HG02610 (cell line): ENCODE measurements at regions not wholly inside any gene's neighbourhood (a gene's known extent, or its start where the extent isn't known, plus 50 kb on each side); places are given as distances from the start of the nearest gene placed in this dataset.

Experiments
- ATAC-seq: cut with Tn5 transposase; IDR thresholded peaks from one replicate; pipeline ENCODE4 v1.9.1; 2021; ENCODE audit warnings: mild to moderate bottlenecking, moderate library complexity; ENCODE audit not compliant: unreplicated experiment

- ATAC-seq, result no peak
Measured at GRCh38 chr5:2027790-2028189, 145.1 kb upstream of the IRX4 start.

GRCh38 chr5:2024986-2025721, 142.4 kb upstream of the IRX4 start:
- ATAC-seq, result no peak

- no peak for ATAC-seq
Measured at GRCh38 chr5:2023196-2023595, 140.5 kb upstream of the IRX4 start.

DNA sequence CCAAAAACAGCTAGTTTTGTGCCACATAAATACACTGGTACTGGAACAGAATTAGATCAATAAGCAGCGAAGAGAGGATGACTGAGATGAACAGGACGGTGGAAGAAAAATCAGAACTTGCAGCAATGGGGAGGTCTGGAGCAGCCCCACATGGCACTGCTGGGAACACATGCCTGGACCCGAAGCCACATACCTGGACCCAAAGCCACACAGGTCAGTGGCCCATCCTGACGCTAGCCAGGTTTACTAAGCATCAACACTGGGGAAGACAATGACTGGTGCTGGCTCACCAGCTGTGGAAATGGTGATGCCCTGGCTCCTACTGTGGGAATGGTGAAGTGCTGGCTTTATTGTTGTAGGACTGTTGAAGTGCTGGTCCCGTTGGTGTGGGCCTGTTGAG, 139.7 kb upstream of the IRX4 start:
- ATAC-seq, result no peak

DNA sequence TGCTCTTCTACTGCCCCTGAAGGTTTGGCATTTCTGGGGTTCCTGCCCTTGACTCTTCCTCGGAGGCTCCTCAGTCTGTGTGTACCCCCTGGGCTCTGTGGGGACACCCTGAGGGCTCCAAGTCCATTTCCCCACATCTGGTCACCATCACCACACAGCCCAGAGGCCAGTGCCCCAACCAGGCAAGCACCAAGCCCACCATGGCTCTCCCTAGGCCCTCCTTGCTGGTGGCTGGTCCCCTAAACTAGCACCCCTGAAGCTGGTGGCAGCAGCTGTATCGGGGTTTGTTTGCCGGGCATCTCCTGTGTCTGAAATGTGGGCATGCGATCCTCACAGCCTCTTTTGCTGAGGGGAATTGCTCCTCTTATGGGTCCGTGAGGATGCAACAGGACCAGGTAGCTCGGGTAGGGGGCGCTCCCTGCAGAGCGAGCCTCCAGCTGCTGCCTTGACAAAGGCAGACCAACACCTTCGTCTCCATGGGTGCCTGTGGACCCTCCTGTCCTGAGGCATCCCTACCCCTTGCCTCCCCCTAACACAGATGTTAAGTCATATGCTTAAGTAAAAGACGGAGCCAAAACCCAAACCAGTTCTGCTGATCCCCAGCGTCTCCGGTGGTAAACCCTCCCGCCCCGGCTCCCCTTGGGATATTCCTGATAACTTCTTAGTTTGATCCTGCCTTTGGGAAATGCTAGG, 138.9 kb upstream of the IRX4 start:
- ATAC-seq, result no peak

DNA sequence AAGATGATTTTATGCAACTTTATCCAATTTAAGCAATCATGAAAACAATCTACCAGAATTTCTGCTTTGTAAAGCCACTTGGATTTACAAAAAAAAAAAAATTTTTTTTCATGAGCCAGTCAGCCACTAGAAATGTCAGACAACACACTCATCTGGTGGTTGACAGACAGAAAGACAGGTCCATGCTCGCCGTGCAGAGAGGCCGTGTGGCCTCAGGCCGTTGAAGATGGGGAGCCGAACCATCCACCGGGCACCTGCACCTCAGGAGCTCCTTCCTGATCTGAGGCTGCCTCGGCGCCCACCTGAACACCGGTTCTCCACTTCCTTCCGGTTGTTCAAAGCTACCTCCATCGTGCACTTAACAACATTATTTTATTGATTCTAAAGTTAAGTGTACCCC, 138.0 kb upstream of the IRX4 start:
- no peak for ATAC-seq

DNA sequence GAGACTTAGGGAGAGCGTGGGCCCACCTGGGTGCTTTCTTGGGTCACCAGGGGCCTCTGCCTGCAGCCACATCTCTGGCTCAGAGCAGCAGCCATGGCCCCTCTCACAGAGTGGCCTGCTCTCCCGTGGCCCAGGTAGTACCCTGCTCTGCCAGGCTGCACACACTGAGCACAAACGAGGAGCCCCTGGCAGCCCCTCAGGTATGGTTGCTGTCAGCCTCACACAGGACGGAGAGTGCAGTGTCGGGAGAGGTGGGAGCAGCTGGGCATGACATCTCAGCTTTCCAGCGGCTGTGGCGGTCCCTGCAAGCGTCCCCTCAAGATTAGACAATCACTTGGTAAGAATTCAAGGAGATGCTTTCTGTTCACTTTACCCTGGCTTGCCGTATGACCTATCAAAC, 137.0 kb upstream of the IRX4 start:
- no peak for ATAC-seq

DNA sequence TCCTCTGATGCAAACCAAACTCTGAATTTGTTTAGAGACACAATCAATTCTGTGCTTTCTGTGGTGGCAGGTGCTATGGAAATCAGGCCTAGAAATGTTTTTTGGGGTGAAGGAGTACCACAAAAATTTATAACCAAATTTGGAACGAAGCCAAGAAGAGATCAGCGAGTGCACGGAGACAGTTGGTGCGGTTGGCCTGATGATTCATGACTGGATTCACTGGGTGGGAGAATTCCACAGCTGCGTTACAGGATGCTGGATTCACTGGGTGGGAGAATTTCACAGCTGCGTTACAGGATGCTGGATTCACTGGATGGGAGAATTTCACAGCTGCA, 135.6 kb upstream of the IRX4 start:
- ATAC-seq, result no peak

DNA sequence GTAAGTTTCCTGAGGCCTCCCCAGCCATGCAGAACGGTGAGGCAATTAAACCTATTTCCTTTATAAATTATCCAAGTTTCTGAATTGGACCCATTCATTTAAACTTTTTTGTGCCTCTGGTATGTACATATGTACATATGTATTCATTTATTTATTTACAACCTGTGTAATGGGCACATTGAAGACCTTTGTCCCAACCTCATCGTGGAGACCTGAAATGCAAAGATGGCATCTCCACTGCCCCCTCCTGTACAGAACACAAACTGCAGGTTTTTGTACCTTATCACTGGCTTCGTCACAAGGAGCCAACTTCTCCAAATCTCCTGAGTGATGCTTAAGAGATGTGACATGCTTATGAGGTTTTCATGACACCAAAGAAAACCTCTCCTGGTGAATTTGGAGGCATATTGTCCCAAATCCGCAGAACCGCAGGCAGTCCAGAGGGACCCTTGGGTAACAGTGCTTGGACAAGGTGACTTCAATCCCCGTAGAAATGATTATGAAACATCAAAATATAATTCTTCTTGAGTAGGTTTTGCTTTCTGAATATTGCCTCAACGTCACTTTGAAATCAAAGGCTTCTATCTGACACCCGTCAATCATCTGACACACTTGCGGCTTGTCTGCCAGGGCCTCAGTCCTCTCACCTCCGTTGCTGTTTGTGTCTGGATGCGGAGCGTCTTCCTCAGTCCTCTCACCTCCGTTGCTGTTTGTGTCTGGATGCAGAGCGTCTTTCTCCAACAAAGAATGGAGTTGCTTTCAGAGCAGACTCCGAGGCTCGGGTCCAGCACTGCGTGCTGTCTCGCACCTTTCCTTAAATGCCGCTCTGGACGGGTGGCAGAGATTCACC, 135.0 kb upstream of the IRX4 start:
- ATAC-seq, result no peak

DNA sequence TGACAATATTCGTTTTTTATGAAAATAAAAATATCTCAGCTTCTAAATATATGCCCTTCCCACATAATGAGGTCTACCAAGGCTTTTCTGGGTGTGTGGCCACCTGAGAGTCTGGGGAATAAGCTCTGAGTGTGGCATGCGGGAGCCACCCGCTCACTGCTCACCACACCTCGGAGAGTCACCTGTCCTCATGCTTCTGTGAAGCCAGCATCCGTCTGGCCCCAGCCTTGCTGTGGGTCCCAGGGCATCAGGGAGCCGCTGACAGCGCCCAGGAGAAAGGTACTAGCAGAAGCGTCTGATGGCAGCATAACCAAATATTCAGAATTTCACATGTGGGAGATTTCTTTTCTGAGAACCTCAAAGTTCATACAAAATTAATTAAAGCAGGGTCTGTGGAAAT, 133.2 kb upstream of the IRX4 start:
- no peak for ATAC-seq

DNA sequence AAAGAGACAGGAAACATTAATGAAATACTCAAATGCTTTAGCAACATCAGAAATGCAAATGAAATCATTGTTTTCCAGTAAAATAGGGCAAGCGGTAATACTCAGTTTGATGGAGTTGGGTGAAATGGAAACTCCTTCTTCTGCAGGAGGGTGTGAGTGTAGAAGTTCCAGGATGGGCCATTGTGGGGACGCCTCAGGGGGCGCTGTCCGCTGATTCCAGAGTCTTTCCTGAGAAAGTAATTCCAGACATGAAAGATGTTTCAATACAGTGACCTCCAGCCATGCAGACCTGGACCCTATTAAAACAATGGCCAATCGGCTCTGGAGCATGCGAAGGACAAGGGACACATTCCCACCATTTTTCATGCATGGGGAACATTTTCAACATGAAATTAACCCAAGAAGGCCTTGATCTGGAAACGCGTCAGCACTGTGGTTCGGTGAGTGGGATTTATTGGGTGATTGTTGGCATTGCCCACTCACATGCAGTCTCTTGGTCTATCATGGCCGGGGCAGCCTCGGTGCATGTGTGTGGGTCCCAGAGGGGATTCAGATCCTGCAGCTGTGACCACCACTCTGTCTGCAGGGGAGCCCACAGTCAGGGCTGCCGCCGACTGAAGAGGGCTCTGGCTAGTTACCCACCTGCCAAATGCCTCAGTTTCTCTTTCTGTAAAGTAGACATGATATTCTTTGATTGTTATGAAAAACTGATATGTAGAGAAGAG, 132.6 kb upstream of the IRX4 start:
- ATAC-seq, result no peak

- ATAC-seq, result no peak
Measured at GRCh38 chr5:2014058-2014610, 131.4 kb upstream of the IRX4 start.

DNA sequence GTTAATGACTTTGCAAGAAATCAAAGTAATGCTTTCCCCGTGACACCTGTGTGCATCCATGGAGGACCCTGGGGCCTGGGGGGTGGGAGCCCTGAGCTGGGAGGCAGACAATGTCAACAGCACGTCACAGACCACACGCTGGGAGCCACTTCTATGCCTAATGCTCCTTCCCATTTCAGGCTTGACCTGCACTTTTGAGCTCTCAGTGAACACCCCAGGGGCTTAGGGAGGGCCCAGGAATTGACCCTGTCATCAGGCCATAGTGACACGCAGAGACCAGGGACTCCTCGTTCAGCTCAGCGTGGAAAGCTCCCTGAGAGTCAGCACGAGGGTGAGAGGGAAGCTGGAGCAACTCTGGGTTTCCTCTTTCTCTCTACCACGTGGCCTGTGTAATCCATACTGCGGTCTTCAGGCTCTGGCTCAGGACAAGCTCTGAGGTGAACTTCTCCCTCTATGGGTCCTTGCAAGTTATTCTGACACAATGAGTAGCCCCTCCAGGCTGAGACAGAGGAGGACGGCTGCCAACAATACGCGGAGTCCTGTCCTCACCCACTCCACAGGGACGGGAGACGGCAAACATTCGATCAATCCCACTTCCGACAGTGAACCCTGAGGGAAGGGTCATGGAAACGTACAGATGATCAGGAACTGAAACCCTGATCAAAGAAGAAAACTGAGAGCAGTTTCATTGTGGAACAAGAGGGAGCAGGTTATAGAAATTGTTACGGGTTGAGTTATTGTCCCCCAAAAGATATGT, 130.8 kb upstream of the IRX4 start:
- no peak for ATAC-seq

GRCh38 chr5:2012885-2013284, 130.2 kb upstream of the IRX4 start:
- ATAC-seq, result no peak

DNA sequence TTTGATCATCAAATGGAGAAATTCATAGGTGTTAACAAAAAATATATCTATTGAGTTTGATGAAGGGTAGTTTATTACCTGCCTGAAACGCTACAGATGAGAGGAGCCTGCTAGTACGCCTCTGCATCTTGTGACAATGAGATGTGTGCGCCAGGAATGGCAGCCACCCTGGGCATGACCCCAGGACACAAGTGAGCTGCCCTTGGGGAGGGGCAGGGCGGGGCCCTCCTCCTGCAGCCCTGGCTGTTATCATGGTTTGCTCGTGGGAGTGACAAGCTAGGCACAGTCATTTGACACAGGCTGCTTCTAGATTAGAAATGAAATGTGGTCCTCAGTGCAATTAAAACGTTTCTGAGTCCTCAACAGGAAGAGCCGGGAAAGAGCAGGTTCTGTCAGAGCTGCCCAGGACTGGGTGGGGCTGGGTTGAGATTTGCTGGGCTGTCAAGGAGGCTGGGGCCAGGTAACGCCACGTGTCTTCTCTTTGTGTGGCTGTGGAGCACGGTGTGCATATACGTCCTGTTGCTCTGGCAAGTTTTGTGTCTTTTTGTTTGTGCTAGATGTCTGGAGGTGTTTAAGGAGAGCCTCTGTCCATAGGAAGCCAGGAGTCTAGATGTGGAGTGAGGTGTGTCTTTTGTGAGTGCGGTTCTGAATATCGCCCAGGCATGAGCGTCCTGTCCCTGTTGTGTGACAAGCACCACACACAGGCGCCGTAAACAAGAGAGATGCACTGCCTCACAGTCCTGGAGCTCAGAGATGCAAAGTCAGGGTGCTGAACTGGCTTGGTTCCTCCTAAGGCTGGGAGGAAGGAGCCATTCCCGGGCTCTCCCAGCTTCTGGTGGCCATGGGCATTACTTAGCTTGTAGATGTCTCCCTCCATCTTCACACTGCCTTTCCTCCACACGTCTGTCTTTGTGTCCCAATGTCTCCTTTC, 129.0 kb upstream of the IRX4 start:
- no peak for ATAC-seq

DNA sequence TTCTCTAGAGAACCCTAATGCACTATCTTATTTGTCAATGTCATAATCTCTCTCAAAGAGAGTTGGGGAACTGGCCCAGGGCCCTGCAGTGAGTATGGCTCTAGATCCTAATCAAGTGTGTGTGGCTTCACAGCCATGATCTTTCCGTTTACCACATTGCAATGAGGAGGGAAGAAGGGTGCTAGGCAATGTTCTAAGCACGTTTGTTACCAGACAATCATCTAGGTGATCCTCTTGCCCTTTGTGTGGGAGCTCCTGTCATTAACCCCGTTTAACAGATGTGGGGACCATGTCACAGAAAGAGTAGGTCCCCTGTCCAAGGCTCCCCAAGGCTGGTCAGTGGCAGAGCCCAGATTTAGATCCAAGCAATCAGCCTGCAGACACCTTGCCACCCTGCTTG, 128.2 kb upstream of the IRX4 start:
- no peak for ATAC-seq

DNA sequence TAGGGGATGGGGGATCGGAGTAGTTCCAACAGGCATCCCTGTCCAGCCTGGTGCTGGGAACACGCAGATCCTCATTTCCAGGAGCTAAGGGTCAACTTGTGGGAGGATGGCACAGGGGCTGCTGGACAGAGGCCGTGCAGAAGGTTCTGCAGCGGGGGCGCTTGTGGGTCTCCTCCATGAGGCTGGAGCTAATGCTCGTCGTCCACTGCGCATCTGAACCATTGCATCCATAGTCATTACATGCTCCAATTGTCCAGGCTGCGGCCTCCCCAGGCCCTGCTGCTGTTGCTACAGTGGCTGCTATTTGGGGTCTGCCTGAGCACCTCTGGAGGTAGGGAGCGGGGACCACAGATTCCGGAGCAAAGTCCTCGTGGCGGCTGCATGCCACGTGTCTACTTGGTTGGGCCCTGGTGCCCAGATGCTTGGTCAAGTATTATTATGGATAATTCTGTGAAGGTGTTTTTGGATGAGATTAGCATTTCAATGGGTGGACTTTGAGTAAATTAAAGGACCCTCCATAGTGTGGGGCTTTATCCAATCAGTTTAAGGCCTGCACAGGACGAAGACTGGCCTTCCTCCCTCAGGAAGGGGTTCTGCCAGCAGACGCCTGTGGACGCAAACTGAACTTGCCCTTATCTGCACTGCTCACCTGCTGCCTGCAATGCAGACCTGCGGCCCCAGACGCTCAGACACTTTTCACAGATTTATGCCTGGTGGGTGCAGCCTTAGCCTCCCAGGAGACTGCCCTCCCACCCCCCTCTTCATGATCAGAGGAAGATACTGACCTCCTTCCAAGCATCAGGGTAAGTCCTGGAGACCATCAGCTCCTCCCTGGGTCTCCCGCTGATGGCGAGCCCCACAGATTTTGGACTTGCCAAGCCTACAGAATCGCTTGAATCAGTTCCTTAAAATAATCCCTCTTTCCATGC, 127.5 kb upstream of the IRX4 start:
- ATAC-seq, result no peak
